Breast epithelium (tissue), 4 donors: ENCODE measurements at regions not wholly inside any gene's neighbourhood (a gene's known extent, or its start where the extent isn't known, plus 50 kb on each side); places are given as distances from the start of the nearest gene placed in this dataset.

Experiments
- DNase-seq, 2 donors: peaks; one replicate each; pipeline ENCODE4 v3.0.0-alpha.2; 2019; ENCODE audit warnings: low spot score in 2 of 2
- H3K27ac ChIP-seq, 2 donors: fragments of 200-600 bp; sonication (generic) in 1 of 2; one replicate each; pipeline ENCODE4 v1.5.1; 2016 to 2019; ENCODE audit warnings: mild to moderate bottlenecking in 1 of 2
- H3K27me3 ChIP-seq, 2 donors: fragments of 200-600 bp; sonication (generic) in 1 of 2; one replicate each; pipeline versions ENCODE4 v1.5.1 to v1.6.0; 2017 to 2019; ENCODE audit warnings: control low read depth in 1 of 2, mild to moderate bottlenecking in 1 of 2
- H3K36me3 ChIP-seq: fragments of 200-600 bp; one replicate; pipeline ENCODE4 v1.5.1; 2019
- H3K4me1 ChIP-seq, 2 donors: fragments of 200-600 bp; sonication (generic); one replicate each; pipeline ENCODE4 v1.5.1; 2016 to 2019; ENCODE audit warnings: control low read depth in 1 of 2
- H3K4me3 ChIP-seq, 3 donors: fragments of 200-600 bp; sonication (generic); 1 replicate in 2 of 3; 2 replicates in 1 of 3; pipeline ENCODE4 v1.5.1; 2016 to 2019; ENCODE audit warnings: mild to moderate bottlenecking in 3 of 3, moderate library complexity in 2 of 3
- H3K9me3 ChIP-seq, 2 donors: fragments of 200-600 bp; sonication (generic) in 1 of 2; one replicate each; pipeline ENCODE4 v1.5.1; 2016 to 2019; ENCODE audit warnings: control low read depth in 1 of 2
- POLR2A ChIP-seq: fragments of 450-650 bp; IDR thresholded peaks from one replicate; pipeline ENCODE4 v1.6.1; 2016; ENCODE audit warnings: antibody characterized with exemption, mild to moderate bottlenecking, moderate library complexity
- POLR2AphosphoS5 ChIP-seq, 3 donors: sonication (generic); formaldehyde crosslinking; IDR thresholded peaks; one replicate each; pipeline ENCODE4 v1.6.1; 2017; ENCODE audit warnings: antibody characterized with exemption in 3 of 3
- intact Hi-C: fragments of 100-400 bp; cut with DNase I; formaldehyde crosslinking; loops from one replicate; pipeline ENCODE4 v1.15.1; 2023; ENCODE audit warnings: low total_unique reads
- TF ChIP-seq, protein P1 (sequence below), 3 donors: fragments of 450-650 bp; IDR thresholded peaks; one replicate each; pipeline ENCODE4 v1.5.1; 2016 to 2017; ENCODE audit warnings: antibody characterized with exemption in 3 of 3, mild to moderate bottlenecking in 3 of 3, moderate library complexity in 3 of 3

GRCh38 chr9:12930906-12931305 is 156.1 kb downstream of the LURAP1L start:
- DNase-seq = no peak

GRCh38 chr9:12933957-12934356 is 159.1 kb downstream of the LURAP1L start:
- Histone ChIP-seq H3K36me3 (no peaks in the 10 kb centered on the region), H3K27ac (no peak overlapping the region), H3K4me1 (no peaks in the 10 kb centered on the region), H3K4me3 (no peak overlapping the region), H3K27me3 (no peaks in the 10 kb centered on the region), H3K9me3 (no peaks in the 10 kb centered on the region)
- TF ChIP-seq POLR2AphosphoS5 (IDR thresholded peaks at IDR 0.05) = no peak
- TF ChIP-seq, protein P1, sequence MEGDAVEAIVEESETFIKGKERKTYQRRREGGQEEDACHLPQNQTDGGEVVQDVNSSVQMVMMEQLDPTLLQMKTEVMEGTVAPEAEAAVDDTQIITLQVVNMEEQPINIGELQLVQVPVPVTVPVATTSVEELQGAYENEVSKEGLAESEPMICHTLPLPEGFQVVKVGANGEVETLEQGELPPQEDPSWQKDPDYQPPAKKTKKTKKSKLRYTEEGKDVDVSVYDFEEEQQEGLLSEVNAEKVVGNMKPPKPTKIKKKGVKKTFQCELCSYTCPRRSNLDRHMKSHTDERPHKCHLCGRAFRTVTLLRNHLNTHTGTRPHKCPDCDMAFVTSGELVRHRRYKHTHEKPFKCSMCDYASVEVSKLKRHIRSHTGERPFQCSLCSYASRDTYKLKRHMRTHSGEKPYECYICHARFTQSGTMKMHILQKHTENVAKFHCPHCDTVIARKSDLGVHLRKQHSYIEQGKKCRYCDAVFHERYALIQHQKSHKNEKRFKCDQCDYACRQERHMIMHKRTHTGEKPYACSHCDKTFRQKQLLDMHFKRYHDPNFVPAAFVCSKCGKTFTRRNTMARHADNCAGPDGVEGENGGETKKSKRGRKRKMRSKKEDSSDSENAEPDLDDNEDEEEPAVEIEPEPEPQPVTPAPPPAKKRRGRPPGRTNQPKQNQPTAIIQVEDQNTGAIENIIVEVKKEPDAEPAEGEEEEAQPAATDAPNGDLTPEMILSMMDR (IDR thresholded peaks at IDR 0.05) = no peak
- no peak for TF ChIP-seq POLR2A
- intact Hi-C loops = no loop called here
- DNase-seq = no peak

More at GRCh38 chr9:12930906-12931305, 156.1 kb downstream of the LURAP1L start:
- H3K4me3 ChIP-seq = no peak overlapping the region
- no peak overlapping the region for H3K27ac ChIP-seq
- TF ChIP-seq POLR2A (no peak), POLR2AphosphoS5 (IDR thresholded peaks at IDR 0.05) (no peak)
- TF ChIP-seq, protein P1 (IDR thresholded peaks at IDR 0.05) = no peak
- intact Hi-C loops = no loop called here
- H3K27me3 ChIP-seq = no peaks in the 10 kb centered on the region
- H3K4me1 ChIP-seq = no peaks in the 10 kb centered on the region
- H3K36me3 ChIP-seq = no peaks in the 10 kb centered on the region
- H3K9me3 ChIP-seq = no peaks in the 10 kb centered on the region

DNA sequence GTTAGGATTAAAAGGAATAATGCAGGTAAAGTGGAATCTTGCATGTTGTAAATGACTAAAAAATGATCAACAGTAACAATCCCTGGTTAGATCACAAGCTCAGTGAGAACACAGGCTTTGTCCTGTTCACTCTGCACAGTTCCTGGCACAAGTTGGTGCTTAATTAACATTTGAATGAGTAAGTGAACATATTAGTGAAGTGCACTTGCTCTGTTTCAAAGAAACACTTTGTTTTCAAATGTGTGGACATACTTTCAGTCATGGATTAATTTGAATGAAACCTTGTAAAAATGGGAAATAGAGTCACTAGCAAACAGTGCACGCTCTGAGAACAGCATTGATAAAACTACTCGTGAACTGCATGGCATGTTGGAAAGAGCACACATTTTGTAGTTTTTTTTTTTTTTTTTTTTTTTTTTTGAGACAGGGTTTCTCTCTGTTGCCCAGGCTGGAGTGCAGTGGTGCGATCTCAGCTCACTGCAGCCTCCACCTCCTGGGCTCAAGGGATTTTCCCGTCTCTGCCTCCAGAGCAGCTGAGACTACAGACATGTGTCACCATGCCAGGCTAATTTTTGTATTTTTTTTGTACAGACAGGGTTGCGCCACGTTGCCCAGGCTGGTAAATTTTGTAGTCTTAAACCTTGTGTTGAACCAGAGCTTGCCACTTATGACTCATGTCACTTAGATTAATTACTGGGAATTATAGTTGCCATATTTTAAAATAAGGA is 159.9 kb downstream of the LURAP1L start:
- TF ChIP-seq, protein P1 (IDR thresholded peaks at IDR 0.05) = no peak
- TF ChIP-seq POLR2AphosphoS5 (IDR thresholded peaks at IDR 0.05) (no peak), POLR2A (no peak)
- Histone ChIP-seq H3K27me3 (no peaks in the 10 kb centered on the region), H3K4me1 (no peaks in the 10 kb centered on the region), H3K9me3 (no peaks in the 10 kb centered on the region), H3K36me3 (no peaks in the 10 kb centered on the region), H3K27ac (no peak overlapping the region), H3K4me3 (no peak overlapping the region)
- no peak for DNase-seq
- intact Hi-C loops = no loop called here

- intact Hi-C loops = no loop called here
- H3K36me3 ChIP-seq = no peaks in the 10 kb centered on the region
- no peak overlapping the region for H3K4me3 ChIP-seq
- TF ChIP-seq, protein P1 (IDR thresholded peaks at IDR 0.05) = no peak
- TF ChIP-seq POLR2AphosphoS5 (IDR thresholded peaks at IDR 0.05) (no peak), POLR2A (no peak)
- H3K4me1 ChIP-seq = no peaks in the 10 kb centered on the region
- DNase-seq = no peak
- H3K27me3 ChIP-seq = no peaks in the 10 kb centered on the region
- no peaks in the 10 kb centered on the region for H3K9me3 ChIP-seq
- H3K27ac ChIP-seq = no peak overlapping the region
These were observed 160.9 kb downstream of the LURAP1L start for GRCh38 chr9:12935714-12936113.

- Histone ChIP-seq H3K4me1 (no peaks in the 10 kb centered on the region), H3K4me3 (no peak overlapping the region), H3K27ac (no peak overlapping the region), H3K36me3 (no peaks in the 10 kb centered on the region), H3K9me3 (peaks cover 0 to 7% of the 10 kb centered on the region in 2 donors), H3K27me3 (no peaks in the 10 kb centered on the region)
- DNase-seq = no peak
- intact Hi-C loops = no loop called here
- TF ChIP-seq POLR2AphosphoS5 (IDR thresholded peaks at IDR 0.05) (no peak), POLR2A (no peak)
- TF ChIP-seq, protein P1 (IDR thresholded peaks at IDR 0.05) = no peak
These were observed 179.6 kb downstream of the LURAP1L start for GRCh38 chr9:12954441-12954840.
